ENCODE measurements at regions not wholly inside any gene's neighbourhood (a gene's known extent, or its start where the extent isn't known, plus 50 kb on each side); places are given as distances from the start of the nearest gene placed in this dataset.

- no peaks in the 10 kb centered on the region for H3K36me3 ChIP-seq
- DNase-seq, result no peak
- no peak overlapping the region for H3K27ac ChIP-seq
- no peaks in the 10 kb centered on the region for H3K9me3 ChIP-seq (ENCODE audit: severe bottlenecking)
- no peaks in the 10 kb centered on the region for H3K27me3 ChIP-seq (ENCODE audit: insufficient read depth, low read depth, severe bottlenecking)
- H3K4me3 ChIP-seq (ENCODE audit: low read depth, low read length), result no peak overlapping the region
- TF ChIP-seq CTCF (IDR thresholded peaks at IDR 0.05; ENCODE audit: low read depth, low read length), result no peak
Measured at GRCh38 chr1:228854907-228855306, 119.6 kb downstream of the RHOU start.

GRCh38 chr1:228857611-228858010, 122.3 kb downstream of the RHOU start:
- no peak for DNase-seq
- Histone ChIP-seq H3K27me3 (ENCODE audit: insufficient read depth, low read depth, severe bottlenecking) (no peaks in the 10 kb centered on the region), H3K9me3 (ENCODE audit: severe bottlenecking) (no peaks in the 10 kb centered on the region), H3K4me3 (ENCODE audit: low read depth, low read length) (no peak overlapping the region), H3K27ac (no peak overlapping the region), H3K36me3 (no peaks in the 10 kb centered on the region)
- no peak for TF ChIP-seq CTCF (IDR thresholded peaks at IDR 0.05; ENCODE audit: low read depth, low read length)

GRCh38 chr1:228860911-228861831, 125.9 kb downstream of the RHOU start:
- no peaks in the 10 kb centered on the region for H3K36me3 ChIP-seq
- no peak overlapping the region for H3K27ac ChIP-seq
- TF ChIP-seq CTCF (IDR thresholded peaks at IDR 0.05; ENCODE audit: low read depth, low read length), result no peak
- no peaks in the 10 kb centered on the region for H3K27me3 ChIP-seq (ENCODE audit: insufficient read depth, low read depth, severe bottlenecking)
- H3K4me3 ChIP-seq (ENCODE audit: low read depth, low read length), result no peak overlapping the region
- DNase-seq, result no peak
- no peaks in the 10 kb centered on the region for H3K9me3 ChIP-seq (ENCODE audit: severe bottlenecking)

GRCh38 chr1:228861832-228862180, 126.5 kb downstream of the RHOU start:
- TF ChIP-seq CTCF (IDR thresholded peaks at IDR 0.05; ENCODE audit: low read depth, low read length), result no peak
- no peak for DNase-seq
- no peaks in the 10 kb centered on the region for H3K27me3 ChIP-seq (ENCODE audit: insufficient read depth, low read depth, severe bottlenecking)
- H3K4me3 ChIP-seq (ENCODE audit: low read depth, low read length), result no peak overlapping the region
- no peaks in the 10 kb centered on the region for H3K9me3 ChIP-seq (ENCODE audit: severe bottlenecking)
- no peak overlapping the region for H3K27ac ChIP-seq
- no peaks in the 10 kb centered on the region for H3K36me3 ChIP-seq

- Histone ChIP-seq H3K9me3 (ENCODE audit: severe bottlenecking) (no peaks in the 10 kb centered on the region), H3K27ac (no peak overlapping the region), H3K4me3 (ENCODE audit: low read depth, low read length) (no peak overlapping the region), H3K36me3 (no peaks in the 10 kb centered on the region), H3K27me3 (ENCODE audit: insufficient read depth, low read depth, severe bottlenecking) (no peaks in the 10 kb centered on the region)
- TF ChIP-seq CTCF (IDR thresholded peaks at IDR 0.05; ENCODE audit: low read depth, low read length), result no peak
- no peak for DNase-seq
Measured at GRCh38 chr1:228862542-228863505, 127.5 kb downstream of the RHOU start.
